ENCODE measurements at regions not wholly inside any gene's neighbourhood (a gene's known extent, or its start where the extent isn't known, plus 50 kb on each side); places are given as distances from the start of the nearest gene placed in this dataset.
"Not testable (repeated sequence)": the region's sequence is repeated elsewhere in the genome, so short reads cannot be mapped to it uniquely, and the experiment has no call there.

- H3K27me3 Mint-ChIP-seq, result peaks cover 1% of the 10 kb centered on the region
- H3K4me1 Mint-ChIP-seq, result no peaks in the 10 kb centered on the region
- H3K27ac Mint-ChIP-seq, result no peak overlapping the region
- no peaks in the 10 kb centered on the region for H3K9me3 Mint-ChIP-seq
- H3K36me3 Mint-ChIP-seq, result peaks cover 2% of the 10 kb centered on the region
- H3K4me3 Mint-ChIP-seq, result no peak overlapping the region
Observed at GRCh38 chr20:40869218-40870147, 159.1 kb upstream of the TOP1 start.

DNA sequence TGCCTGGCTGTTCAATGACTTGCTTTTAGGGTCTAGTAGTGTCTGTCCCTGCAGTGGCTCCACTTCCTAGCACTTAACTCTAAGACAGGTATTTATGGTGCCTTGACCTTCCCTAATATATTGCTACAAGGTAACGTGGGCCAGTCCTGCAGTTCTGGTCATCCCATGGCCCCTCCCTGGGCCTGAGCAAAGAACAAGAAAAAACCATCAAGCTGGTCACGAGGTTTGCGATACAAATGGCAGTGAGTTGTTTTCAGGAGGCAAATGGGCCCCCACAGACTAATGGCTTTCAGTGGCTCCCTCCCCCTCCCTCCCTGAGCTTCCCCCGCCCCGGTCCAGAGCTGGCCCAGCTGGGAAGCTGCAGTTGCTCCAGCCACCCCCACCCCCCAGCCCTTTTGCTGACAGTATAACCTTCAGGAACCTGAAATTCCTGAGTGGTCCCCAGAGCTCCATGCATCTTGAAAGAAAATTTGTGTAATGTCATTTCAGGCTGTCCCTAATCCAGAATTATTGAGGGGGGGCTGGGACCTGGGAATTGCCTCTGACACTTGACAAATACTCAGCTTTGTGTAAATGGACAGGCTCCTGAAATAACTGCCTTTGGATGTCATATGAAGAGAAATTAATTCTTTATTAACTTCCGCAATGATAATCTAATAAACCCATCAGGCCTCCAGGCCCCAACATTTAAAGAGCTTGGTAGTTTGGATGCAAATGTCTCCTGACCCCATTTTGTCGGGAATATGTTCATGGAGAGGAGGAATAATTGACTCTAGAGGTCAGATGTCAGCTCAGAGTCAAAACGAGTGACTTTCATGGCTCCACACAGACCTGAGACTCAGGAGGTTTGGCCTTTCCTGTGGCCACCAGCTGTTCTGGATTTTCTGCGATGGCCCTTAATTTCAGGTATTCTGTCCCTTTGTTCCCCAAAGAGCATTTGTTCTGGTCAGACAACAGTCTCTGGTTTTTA lies 153.2 kb upstream of the TOP1 start:
- H3K27ac Mint-ChIP-seq, result no peak overlapping the region
- peaks cover 0 to 12% (median 0%) of the 10 kb centered on the region in 3 donors for H3K9me3 Mint-ChIP-seq
- no peaks in the 10 kb centered on the region for H3K4me1 Mint-ChIP-seq
- no peak overlapping the region for H3K4me3 Mint-ChIP-seq
- no peaks in the 10 kb centered on the region for H3K36me3 Mint-ChIP-seq
- H3K27me3 Mint-ChIP-seq, result peaks cover 1% of the 10 kb centered on the region

DNA sequence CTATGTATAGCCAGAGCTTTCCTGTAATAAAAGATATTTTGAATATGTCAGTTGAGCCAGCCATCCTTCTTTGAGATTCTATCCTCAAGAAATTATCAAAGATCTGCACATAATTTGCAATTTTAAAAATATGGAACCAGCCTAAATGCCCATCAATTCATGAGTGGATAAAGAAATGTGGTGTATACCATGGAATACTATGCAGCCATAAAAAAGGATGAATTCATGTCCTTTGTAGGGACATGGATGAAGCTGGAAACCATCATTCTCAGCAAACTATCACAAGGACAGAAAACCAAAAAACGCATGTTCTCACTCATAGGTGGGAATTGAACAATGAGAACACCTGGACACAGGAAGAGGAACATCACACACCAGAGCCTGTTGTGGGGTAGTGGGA lies 150.5 kb upstream of the TOP1 start:
- H3K9me3 Mint-ChIP-seq, result peaks cover 4 to 17% (median 8%) of the 10 kb centered on the region in 3 donors
- not testable (repeated sequence) for H3K4me3 Mint-ChIP-seq, H3K36me3 Mint-ChIP-seq, H3K4me1 Mint-ChIP-seq, H3K27me3 Mint-ChIP-seq, H3K27ac Mint-ChIP-seq

DNA sequence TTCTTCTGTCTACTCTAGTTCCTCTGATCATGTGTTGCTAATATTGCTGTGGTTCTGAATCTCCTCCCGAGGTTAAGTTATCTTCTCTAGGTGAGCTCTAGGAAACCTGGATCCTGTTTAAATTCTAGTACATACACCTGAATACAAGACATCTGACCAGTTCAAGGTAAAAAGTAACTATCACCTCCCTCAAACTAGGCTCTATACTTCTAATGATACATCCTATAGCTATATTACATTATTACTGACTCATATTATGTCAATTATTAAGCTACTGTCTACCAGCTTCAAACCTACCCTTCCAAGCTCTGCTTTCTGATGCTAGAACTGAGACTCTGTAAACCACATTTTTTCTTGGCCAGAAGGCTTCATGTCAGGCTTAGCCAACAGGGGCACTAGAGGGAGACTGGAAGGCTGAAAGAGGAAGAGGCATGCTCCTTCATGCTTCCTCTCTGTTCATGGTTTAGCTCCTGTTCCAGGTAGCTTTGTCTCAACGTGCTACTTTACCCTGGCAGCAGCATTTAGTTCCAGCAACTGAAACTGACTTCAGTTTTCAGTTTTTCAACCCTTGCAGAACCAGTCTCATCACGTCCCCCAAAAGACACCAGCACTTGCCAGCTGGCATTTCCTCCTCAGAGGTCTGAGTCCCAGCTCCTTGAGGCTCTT lies 148.4 kb upstream of the TOP1 start:
- H3K27ac Mint-ChIP-seq, result no peak overlapping the region
- peaks cover 4 to 17% (median 8%) of the 10 kb centered on the region in 3 donors for H3K9me3 Mint-ChIP-seq
- H3K27me3 Mint-ChIP-seq, result peaks cover 3% of the 10 kb centered on the region
- no peak overlapping the region for H3K4me3 Mint-ChIP-seq
- H3K4me1 Mint-ChIP-seq, result no peaks in the 10 kb centered on the region
- no peaks in the 10 kb centered on the region for H3K36me3 Mint-ChIP-seq

- Mint-ChIP-seq H3K4me3 (no peak overlapping the region), H3K4me1 (no peaks in the 10 kb centered on the region), H3K36me3 (no peaks in the 10 kb centered on the region), H3K27ac (no peak overlapping the region), H3K9me3 (peaks cover 4 to 17% (median 8%) of the 10 kb centered on the region in 3 donors), H3K27me3 (peaks cover 3% of the 10 kb centered on the region)
Observed at GRCh38 chr20:40880729-40881109, 147.9 kb upstream of the TOP1 start.

DNA sequence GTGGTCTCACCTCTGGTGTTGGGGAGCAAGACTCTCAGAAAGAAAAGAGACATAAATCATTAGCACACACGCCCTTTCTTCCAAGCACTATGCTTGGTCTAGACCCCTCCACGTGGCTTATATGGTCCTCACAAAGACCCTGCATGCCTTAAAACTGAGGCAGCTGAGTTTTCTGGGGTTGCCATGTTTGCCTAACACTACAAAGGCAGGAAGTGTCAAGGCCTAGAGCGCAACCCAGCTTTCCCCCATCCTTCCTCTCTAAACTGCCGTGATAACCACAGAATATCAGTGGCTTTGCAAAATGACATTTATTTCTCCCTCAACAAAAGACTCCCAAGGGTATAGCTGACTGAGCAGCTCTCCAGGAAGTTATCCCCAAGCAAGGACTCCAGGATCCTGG lies 146.5 kb upstream of the TOP1 start:
- H3K4me1 Mint-ChIP-seq, result no peaks in the 10 kb centered on the region
- peak overlapping the region in 1 of 4 donors; percentile 77 for H3K4me3 Mint-ChIP-seq
- H3K9me3 Mint-ChIP-seq, result peaks cover 4 to 17% (median 8%) of the 10 kb centered on the region in 3 donors
- no peak overlapping the region for H3K27ac Mint-ChIP-seq
- H3K36me3 Mint-ChIP-seq, result no peaks in the 10 kb centered on the region
- H3K27me3 Mint-ChIP-seq, result peaks cover 6% of the 10 kb centered on the region

- Mint-ChIP-seq H3K4me1 (no peaks in the 10 kb centered on the region), H3K4me3 (no peak overlapping the region), H3K27me3 (peaks cover 9% of the 10 kb centered on the region), H3K9me3 (peaks cover 4 to 12% (median 8%) of the 10 kb centered on the region in 3 donors), H3K27ac (no peak overlapping the region), H3K36me3 (no peaks in the 10 kb centered on the region)
Observed at GRCh38 chr20:40883097-40883496, 145.5 kb upstream of the TOP1 start.

GRCh38 chr20:40887105-40887504 lies 141.5 kb upstream of the TOP1 start:
- H3K4me3 Mint-ChIP-seq, result no peak overlapping the region

DNA sequence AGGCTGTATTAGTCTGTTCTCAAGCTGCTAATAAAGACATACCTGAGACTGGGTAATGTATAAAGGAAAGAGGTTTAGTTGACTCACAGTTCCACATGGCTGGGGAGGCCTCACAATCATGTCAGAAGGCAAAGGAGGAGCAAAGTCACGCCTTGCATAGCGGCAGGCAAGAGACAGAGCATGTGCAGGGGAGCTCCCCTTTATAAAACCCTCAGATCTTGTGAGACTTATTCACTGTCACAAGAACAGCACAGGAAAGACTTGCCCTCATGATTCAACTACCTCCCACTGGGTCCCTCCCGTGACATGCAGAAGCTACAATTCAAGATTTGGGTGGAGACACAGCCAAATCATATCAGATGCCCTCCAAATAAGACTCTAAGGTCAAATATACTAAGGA lies 139.4 kb upstream of the TOP1 start:
- H3K27me3 Mint-ChIP-seq, H3K36me3 Mint-ChIP-seq, H3K4me3 Mint-ChIP-seq, H3K9me3 Mint-ChIP-seq, H3K4me1 Mint-ChIP-seq, H3K27ac Mint-ChIP-seq: not testable (repeated sequence)

More at GRCh38 chr20:40887105-40887504, 141.5 kb upstream of the TOP1 start:
- Mint-ChIP-seq H3K27me3 (peaks cover 9% of the 10 kb centered on the region), H3K4me1 (no peaks in the 10 kb centered on the region), H3K27ac (no peak overlapping the region), H3K36me3 (no peaks in the 10 kb centered on the region), H3K9me3 (no peaks in the 10 kb centered on the region)

- Mint-ChIP-seq H3K36me3 (no peaks in the 10 kb centered on the region), H3K27ac (no peak overlapping the region), H3K9me3 (no peaks in the 10 kb centered on the region), H3K4me1 (no peaks in the 10 kb centered on the region), H3K4me3 (no peak overlapping the region), H3K27me3 (peaks cover 10% of the 10 kb centered on the region)
Observed at GRCh38 chr20:40890181-40890580, 138.4 kb upstream of the TOP1 start.

DNA sequence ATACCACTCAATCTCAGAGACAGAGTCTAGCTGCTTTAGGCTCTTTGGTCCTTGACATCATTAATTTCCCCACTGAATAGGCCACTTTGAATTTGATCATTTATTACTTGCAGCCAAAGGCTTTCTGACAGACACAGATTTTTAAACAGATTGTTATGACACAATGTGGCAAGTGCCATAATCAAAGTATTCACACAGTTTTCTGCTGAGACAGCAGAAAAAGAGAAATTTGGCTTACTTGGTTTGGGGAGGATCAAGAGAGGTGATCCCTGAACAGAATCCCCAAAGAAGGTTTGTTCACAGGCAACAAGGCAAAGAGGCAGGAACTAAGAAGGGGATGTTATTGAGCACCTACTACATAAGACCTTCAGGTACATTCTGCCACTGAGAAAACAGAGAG lies 138.0 kb upstream of the TOP1 start:
- no peaks in the 10 kb centered on the region for H3K4me1 Mint-ChIP-seq
- H3K9me3 Mint-ChIP-seq, result no peaks in the 10 kb centered on the region
- H3K27ac Mint-ChIP-seq, result no peak overlapping the region
- H3K36me3 Mint-ChIP-seq, result no peaks in the 10 kb centered on the region
- peaks cover 10% of the 10 kb centered on the region for H3K27me3 Mint-ChIP-seq
- H3K4me3 Mint-ChIP-seq, result no peak overlapping the region

GRCh38 chr20:40891351-40891750 lies 137.3 kb upstream of the TOP1 start:
- Mint-ChIP-seq H3K9me3 (no peaks in the 10 kb centered on the region), H3K4me1 (no peaks in the 10 kb centered on the region), H3K27me3 (peaks cover 10% of the 10 kb centered on the region), H3K36me3 (no peaks in the 10 kb centered on the region), H3K4me3 (no peak overlapping the region), H3K27ac (no peak overlapping the region)

DNA sequence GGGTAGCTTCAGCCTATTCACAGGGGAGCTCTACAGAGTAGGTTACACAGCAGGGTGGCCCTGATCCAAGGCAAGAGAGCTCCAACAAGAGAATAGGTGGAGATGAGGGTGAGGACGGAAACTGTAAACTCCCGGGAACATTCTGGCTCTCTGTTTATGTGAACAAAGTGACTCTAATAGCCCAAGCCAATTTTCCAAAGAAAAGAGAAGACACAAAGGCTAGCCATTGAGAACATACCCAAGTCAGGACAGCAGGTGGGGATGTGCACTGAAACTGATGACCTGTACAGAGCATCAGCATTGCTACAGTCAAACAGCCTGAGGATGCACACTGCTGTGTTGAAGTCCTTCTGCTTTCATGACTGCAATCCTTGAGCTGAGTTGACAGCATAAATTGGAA lies 136.0 kb upstream of the TOP1 start:
- Mint-ChIP-seq H3K27me3 (peaks cover 5% of the 10 kb centered on the region), H3K36me3 (no peaks in the 10 kb centered on the region), H3K27ac (no peak overlapping the region), H3K4me1 (no peaks in the 10 kb centered on the region), H3K9me3 (no peaks in the 10 kb centered on the region), H3K4me3 (no peak overlapping the region)

DNA sequence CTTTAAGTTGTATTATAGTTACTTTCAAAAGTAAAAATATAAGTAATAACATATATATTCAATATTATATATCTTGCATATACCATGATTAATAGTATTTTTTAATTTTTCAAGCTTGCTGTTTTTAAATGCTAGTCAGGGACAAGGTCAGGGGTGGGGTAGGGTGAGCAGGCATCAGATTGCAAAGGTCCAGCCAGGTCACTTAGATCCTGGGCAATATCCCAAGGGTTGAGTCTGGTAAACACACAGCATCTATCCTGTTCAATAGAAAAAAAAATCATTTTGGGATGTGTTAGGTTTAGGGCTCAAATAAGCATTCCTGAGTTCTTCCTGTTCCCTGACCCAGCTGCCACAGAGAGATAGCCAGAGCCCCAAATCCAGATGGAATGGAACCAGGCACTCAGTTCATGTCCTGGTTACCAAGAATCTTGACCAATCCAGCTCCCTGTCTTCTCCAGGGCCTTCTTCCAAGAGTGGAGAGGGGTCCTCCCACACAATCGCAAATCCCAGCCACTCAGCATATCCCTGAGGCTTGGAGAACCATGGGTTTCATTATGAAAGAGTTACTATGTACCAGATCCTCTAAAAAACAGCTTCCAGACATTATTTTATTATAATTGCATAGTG lies 134.9 kb upstream of the TOP1 start:
- Mint-ChIP-seq H3K27ac (no peak overlapping the region), H3K9me3 (no peaks in the 10 kb centered on the region), H3K4me1 (no peaks in the 10 kb centered on the region), H3K27me3 (peaks cover 4% of the 10 kb centered on the region), H3K36me3 (no peaks in the 10 kb centered on the region), H3K4me3 (no peak overlapping the region)
